KG1 (cell line): ENCODE measurements at regions not wholly inside any gene's neighbourhood (a gene's known extent, or its start where the extent isn't known, plus 50 kb on each side); places are given as distances from the start of the nearest gene placed in this dataset.

Experiments used
- DNase-seq: peaks from one replicate; lab custom pipeline; 2025; lab: John Stamatoyannopoulos, UW

DNA sequence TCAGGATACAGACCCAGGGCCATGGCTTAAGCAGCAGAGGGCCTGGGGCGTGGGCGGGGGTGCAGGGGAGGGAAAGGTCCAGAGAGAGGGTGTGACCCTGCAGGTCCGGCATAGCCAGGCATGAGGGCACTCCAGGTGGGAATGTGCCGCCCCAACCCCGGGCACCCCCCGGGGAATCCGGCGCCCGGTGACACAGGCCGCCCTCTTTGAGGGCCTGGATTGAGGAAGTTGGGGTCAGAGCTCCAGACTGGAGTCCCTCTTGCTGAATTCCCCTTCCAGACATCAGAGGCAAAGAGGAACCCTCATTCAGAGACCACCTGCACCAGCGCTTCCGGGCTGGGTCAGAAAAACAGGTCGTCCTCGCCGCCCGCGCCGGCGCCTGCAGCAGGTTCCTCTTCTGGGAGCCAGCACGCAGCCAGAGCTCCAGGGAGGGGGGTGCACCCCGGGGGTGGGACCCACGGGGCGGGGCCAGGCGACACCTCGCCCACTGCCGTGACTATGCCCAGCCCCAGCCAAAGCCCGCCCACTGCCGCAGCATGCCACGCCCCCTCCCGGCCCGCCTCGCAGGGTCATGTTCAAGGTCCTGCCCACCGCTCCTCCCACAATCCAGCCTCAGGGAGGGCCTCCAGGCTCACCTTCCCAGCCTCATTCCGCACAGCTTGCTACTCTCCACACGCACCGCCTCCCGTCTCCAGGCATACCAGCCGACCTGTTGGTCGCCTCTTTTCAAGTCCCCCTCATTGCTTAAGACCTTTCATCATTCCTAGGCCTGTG is 98.3 kb upstream of the ID2 start:
- peak; percentile 69 for DNase-seq

DNA sequence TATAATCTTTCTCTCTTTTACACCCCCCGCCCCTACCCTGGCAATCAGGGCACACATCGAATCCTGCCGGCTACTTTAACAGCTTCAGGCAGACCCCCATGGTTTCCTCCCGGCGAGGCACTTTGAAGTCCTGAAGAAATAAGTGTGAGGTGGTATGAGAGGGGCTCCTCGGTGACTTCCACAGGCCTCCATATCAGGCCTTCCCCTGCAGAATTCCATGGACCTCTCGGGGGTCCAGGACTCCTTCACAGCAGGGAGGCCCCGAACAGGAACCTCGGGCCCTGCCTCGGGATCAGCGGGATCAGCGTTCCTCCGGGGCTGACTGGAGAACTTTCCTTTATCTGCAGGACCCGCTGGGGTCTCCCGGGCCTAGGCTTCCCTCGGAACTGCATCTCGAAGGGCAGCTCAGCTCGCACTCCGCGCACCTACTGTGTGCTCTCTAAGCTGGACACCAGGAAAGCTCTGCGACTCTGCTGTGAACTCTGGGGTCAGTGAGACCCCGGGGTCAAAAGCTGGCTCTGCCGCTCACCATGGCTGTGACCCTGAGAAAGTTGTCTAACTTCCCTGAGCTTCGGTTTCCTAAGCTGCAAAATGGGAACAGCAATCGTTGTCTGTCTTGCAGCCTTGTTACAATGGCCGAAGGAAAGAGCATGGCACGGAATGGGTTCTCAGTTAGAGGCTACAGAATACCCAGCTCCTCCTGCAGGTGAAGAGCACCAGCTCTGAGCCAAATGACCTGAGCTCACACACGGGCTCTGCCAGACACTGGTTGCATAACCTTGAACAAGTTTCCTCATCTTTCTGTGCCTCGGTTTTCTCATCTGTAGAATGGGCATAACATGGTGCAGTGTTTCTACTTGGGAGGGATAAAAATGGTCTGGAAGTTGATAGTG is 97.4 kb upstream of the ID2 start:
- no peak for DNase-seq

DNA sequence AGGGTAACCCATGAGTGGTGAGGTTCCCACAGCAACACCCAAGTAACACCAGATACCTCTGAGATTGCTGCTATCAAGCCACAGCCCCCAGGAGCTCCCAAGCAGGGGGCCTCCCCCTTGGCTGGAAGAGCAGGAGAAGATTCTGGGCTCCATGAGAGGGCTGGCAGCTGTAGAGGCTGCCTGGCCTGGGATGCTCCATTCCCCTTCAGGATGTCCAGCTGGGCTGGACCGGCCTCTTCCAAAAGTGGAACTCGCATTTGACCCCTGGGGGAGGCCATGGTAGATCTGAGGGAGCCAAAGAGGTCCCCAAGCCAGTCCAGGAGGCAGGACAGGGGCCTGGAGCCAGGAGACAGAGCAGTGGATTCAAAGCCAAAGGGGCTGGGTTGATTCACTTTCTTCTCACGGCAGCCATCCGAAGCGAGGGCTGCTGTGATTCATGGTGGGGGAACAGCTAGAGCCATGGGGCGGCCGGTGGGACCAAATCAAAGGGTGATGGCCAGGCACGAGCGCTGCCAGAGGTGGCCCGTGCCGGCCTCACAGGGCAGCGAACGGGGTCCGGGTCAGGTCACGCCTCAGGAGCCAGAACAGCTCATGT is 95.3 kb upstream of the ID2 start:
- no peak for DNase-seq

DNA sequence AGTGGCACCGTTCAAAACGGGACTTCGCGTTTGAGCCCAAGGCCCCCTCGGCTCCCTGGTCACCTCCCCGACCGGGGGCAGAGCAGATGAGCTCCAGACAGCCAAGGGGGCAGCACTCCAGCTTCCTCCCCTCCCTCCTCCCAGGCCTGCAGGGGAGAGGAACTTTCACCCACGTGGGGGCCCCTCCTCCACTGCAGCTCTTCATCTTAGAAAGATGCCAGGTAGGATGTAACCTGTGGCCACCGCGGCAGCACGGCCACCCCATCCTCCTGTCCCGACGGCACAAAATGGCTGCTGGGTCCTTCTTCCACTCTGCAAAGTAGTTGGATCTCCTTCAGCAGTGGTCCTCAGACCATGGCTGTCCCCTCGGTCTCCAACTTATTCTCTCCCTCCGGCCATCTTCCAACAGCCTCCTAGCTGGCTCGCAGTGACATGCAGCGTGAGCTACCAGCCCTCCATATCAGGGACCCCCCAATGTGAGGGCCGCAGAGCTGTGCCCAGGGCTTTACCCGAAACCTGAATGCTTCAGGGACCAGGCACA is 94.5 kb upstream of the ID2 start:
- no peak for DNase-seq

DNA sequence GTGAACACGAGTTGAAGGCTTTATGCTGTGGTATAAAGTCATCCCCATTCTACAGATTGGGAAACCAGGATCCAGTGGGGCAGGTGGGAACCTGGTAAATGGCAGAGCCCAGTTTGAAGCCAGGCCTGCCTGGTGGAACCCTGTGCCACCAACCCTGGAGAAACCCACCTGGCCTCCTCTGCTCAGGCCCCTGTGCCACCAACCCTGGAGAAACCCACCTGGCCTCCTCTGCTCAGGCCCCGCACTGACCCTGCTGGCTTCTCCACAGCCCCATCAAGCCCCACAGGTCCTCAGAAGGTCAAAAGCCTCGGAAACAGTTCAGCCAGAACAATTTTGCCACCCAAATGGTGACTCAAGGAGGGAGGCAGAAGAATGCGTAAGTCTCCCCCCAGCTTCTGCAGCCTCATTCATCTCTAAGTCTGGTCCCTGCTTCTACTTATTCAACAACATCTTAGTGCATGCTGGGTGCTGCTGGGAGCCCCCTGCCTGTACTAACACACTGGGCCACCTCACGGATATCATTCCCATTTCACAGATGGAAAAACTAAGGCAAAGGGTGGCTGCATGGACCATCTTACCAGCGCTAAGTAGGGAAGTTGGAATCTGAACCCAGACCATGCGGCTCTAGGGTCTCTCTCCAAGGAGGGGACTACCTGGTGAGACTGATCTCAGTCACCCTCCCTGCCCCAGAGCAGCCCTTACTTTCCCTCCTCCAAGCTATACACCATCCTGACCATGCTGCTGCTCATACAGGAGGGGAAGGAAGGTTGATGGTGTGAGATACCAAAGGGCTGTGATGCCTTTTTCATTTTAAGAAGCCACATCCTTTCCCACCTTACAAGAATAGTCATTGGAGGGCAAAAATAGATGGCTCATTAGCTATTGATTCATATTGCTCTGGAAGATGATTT is 93.7 kb upstream of the ID2 start:
- no peak for DNase-seq

DNA sequence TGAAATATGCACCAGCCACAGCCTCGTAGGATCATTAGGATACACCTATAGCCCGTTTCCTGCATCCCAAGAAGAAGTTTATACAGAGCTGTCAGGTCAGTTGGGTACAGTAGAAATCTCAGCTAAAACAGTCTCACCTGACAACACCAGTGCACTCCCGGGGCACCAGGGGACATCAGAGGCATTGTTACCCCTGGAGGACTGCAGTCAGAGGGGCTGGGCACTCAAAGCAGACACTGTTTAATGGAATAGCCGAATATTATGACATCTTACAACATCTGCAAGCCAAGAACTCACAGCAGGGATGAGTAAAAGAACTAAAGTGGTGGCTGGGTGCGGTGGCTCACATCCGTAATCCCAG is 93.0 kb upstream of the ID2 start:
- no peak for DNase-seq

DNA sequence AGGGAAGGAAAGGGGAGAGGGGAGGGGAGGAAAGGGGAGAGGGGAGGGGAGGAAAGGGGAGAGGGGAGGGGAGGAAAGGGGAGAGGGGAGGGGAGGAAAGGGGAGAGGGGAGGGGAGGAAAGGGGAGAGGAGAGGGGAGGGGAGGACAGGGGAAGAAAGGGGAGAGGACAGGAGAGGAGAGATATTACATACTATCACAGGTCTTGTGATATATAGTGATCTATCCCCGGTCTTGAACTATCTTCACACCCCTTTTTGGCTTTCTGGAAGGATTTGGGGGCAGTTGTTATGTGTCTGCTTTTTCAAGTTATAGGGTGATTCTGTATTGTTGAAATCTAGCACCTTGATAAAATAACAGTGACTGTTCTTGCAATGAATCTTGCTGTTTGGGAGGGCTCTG is 92.1 kb upstream of the ID2 start:
- DNase-seq: no peak

DNA sequence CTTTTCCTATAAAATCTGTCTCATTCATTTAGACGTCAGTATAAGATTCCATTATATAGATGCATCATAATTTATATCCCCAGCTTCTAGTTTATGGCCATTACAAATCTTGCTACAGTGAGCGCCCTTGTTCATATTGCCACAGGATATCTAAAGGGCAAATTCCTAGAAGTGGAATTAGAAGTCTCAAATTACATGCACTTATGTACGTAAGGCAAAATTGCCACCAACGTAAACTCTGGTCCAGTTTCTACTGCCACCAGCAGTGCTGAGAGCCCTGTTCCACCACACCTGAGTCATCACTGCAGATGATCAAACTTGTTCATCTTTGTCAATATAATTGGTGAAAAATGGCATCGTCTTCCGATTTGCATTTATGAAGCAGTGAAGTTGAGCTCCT is 90.9 kb upstream of the ID2 start:
- no peak for DNase-seq

DNA sequence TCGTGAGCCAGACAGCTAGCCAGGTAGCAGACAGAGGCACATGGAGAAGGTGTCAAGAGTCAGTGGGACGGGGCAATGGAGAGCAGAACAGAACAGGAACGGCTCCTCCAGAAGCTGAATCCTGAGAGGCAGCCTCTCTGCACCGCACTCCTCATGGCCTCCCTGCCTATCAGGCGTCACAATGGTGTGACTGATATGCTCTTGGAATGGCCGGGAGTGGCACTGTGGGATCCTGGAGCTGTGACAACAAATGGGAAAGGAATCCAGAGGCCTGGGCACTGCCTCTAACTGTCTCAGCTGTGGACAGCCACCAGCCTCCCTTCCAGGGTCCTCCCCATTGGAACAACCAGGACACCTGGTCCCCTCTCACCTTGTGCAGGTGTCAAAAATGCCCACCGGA is 89.1 kb upstream of the ID2 start:
- no peak for DNase-seq

DNA sequence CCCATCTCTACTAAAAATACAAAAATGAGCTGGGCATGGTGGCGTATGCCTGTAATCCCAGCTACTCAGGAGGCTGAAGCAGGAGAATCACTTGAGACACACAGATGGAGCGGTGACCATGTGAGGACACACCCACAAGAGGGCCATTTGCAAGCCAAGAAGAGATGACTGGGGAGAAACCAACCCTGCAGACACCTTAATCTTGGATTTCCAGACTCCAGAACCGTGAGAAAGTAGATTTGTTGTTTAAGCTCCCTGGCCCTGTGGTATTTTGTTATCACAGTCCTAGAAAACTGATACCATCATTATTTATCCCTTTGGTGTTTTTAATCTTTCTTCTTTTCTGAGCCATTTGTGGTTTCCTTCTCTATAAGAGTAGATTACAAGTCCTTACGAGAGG is 88.6 kb upstream of the ID2 start:
- no peak for DNase-seq

DNA sequence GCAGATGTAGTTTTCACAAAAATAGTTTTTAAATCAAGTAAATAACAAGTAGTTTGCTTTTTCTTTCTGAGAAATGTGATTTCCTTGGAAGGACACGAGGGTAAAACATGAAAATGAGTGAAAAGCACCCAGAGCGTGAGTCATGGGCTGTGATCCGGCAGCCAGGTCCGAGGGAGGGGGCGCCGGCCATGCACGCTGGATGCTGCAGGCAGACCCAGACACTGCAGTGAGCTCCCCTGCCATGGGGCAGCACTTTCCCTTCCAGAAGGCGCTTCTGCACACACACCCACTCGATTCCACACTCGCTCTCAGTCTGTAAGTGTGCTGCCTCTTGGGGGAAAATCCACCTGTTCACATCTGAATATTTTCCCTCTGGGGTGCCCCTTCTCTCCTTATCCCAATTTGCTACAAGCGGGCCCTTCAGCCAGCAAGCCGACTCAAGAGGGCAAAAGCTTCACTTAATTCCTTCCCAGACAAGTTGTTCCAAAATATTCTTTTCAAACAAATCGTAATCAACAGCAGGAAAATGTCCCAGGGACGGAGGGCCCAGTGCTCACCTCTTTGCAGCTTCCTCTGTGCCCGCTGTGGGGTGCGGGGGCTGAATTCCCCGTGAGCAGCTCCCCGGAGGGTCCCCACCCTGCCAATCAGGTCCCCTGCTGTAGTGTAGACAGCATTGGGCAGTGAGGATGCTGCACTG is 87.0 kb upstream of the ID2 start:
- no peak for DNase-seq

DNA sequence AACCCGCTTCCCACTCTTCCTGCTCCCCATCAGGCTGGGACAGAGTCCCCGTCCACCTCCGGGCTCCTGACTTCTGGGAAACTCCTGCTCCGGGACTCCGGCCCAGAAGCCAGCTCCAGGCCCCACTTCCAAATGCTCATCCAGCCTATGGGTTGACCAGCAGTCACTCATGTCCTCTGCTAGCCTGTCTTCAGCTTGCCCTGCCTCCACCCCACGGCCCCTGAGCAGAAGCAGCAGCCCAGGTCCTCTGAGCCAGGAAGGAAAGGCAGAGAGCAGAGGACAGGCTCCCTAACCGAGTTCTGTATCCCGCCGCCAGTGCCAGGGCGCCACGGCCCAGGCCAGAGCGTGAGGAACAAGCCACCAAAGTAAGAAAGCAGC is 86.4 kb upstream of the ID2 start:
- no peak for DNase-seq

DNA sequence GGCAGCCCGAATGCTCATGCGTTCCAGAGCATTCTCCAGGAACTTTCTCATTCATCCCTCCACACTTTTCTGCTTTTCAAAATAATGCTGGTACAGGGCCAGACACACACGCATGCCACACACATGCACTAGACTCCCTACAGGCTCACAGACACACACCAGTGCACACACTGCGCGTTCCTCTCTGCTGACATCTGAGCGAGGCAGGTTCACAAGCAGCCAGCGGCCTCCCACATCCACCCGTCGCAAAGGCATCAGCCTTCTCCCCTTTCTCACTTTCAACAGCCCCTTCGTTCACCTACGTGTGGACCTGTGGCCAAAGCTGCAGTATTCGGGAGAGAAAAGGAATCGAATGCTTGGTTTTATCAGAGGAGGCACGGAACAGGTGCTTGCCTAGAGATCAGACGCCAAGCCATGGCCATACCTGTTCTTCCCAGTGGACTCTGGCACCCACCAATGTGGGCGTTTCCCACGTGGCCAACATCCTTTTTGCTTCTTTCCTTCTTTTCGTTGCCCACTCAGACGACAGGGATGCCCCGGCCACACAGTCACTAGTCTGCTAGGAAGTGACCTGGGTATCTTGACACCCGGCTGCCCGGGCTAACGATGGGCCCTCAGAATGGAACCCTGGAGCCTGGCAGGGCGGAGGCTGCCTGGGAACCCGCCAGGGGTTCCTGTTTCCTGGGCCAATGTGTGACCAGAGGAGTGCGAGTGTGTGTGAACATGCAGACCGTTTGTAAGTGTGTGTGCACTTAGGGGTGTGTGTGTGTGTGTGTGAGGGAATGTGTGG is 85.8 kb upstream of the ID2 start:
- DNase-seq: no peak

DNA sequence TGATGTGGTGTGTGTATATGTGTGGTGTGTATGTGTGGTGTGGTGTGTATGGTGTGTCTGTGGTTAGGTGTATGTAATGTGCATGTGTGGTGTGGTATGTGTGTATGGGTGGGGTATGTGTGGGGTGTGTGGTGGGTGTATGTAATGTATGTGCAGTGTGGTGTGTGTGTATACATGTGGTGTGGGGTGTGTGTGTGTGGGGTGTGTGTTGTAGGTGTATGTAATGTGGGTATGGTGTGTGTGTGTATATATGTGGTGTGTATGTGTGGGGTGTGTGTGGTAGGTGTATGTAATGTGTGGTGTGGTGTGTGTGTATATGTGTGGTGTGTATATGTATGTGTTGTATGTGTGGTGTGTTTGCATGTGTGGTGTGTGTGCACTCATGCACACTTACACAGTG is 84.8 kb upstream of the ID2 start:
- no peak for DNase-seq

DNA sequence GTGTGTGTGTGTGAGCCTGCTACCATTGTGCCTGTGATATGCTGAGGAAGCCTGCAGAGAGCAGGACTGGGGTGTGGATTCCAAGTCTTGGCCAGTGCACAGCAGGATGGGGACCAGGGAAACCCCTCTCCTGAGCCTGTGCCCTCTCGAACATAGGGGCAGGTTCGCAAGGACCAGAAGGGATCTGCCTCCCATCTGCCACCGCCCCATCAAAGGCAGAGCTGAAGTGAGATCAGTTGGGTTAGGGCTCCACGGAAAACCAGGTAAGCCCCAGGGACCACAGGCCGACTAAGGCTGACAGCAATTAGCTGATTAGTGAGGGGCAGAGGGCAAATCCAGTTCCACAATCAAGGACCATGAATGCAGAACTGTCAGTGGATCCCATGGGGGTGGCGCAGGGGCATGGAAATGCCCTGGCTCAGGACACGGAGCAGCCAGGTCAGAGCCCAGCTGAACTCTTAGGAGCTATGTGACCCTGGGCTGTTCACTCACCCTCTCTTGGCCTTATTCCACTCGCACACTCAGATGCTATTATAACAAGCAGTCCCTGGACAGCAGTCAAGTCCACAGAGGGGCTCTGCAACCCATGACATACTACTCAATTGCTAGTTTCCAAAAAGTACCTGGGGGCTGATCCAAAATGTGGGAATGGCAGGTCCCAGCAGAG is 84.2 kb upstream of the ID2 start:
- no peak for DNase-seq

DNA sequence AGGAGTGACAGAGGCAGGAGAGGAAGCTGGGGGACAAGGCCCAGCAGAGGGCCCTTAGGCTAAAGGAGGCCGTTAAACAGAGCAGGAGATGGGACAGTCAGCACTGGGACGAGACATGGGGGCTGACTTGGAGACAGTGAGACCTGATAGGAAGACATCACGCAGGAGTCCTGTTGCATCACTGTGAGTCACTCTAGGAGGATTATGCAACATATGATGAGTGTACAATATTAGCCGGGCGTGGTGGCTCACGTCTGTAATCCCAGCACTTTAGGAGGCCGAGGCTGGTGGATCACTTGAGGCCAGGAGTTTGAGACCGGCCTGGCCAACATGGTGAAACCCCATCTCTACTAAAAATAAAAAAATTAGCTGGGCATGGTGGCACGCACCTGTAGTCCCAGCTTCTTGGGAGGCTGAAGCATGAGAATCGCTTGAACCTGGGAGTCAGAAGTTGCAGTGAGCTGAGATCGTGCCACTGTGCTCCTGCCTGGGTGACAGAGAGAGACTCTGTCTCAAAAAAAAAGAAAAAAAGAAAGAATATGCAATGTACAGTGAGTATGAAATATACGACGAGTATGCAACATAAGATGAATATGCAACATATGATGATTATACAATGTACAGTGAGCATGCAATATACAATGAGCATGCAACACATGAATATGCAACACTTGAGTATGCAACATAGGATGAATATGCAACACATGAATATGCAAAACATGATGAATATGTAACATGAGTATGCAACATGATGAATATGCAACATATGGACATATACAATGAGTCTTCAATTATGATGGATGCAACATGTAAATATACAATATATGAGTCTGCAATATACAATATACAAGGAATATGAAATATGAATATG is 83.3 kb upstream of the ID2 start:
- DNase-seq: no peak

DNA sequence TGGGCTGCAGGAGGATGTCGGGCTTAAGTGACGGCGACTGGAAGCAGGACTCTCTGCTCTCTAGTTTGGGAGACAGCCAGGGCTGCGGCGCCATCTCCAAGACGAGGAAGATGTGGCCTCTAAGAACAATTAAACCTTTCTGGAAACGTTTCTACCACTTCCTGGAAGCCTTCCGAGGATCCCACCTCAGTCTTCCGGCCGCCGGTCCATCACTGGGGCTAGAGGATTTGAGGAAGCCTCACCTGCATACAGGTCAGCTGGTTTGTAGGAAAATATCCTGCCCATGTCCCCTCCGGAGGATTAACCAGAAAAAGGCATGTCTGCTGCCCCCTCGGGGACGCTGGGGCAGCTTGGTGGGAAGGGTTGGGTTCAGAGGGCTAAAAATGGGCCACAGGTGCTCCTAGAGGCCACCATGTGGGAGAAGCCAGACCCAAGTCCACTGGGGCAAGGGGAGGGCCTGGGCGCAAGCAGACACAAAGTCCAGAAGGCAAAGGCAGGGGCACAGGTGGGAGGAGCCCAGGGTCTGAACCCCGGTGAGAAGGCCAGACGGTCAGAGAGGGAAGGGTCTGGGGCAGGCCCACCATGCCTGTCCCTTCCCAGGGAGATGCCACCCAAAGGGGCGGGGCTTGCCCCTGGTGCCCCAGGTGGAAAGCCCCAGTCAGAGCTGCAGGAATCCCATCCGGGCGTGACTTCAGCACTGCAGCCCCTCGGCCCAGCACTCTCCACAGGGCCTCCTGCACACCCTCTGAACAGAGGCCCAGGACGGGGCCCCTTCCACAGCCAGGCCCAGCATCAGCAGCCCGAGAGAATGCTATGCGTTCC is 82.2 kb upstream of the ID2 start:
- no peak for DNase-seq

DNA sequence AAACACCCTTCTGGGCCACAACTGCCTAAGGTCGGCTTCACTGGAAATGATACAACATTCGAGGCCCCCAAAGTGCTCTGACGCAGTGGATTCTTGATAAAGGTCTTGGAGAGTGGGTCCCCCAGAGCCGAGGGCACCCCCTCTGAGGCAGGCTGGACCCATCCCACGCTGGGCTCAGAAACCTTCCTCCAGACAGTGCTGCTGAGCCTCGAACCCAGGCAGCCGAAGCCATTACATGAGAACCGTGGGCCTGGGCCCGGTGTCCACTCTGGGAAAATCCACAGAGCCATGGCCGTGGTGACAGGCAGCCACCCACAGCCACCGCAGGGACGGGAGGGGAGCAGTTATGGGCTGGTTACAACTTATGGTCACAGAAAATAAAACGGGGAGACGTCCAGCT is 81.4 kb upstream of the ID2 start:
- DNase-seq: no peak
